Lower leg skin (tissue), 3 donors: ENCODE measurements at regions not wholly inside any gene's neighbourhood (a gene's known extent, or its start where the extent isn't known, plus 50 kb on each side); places are given as distances from the start of the nearest gene placed in this dataset.

Source experiments
- POLR2A ChIP-seq, 2 donors: fragments of 450-650 bp; IDR thresholded peaks; one replicate each; pipeline ENCODE4 v1.6.1; 2016 to 2017; ENCODE audit warnings: antibody characterized with exemption in 2 of 2, mild to moderate bottlenecking in 1 of 2, moderate library complexity in 1 of 2
- TF ChIP-seq, protein P1 (sequence below), 3 donors: fragments of 450-650 bp; IDR thresholded peaks; one replicate each; pipeline ENCODE4 v1.5.1; 2016; ENCODE audit warnings: antibody characterized with exemption in 3 of 3, mild to moderate bottlenecking in 3 of 3, moderate library complexity in 2 of 3

DNA sequence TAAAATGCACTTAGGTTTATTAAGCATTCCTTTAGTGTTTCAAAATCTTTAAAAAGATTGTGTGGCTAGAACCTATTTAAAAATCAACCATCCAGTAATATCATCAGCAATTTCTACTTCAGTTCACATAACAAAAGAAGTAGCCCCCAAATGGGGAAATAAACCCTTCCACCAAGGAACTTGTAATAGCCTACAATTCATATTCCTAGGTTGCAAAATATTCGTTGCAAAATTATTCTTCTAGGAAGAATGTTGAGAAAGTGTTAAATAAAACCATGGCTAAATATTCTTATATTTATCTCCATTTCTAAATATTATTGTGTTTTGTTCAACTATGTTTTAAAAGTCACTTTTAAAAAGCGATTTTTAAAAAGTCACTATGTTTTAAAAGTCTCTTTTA is 177.9 kb upstream of the PRLR start:
- TF ChIP-seq, protein P1, sequence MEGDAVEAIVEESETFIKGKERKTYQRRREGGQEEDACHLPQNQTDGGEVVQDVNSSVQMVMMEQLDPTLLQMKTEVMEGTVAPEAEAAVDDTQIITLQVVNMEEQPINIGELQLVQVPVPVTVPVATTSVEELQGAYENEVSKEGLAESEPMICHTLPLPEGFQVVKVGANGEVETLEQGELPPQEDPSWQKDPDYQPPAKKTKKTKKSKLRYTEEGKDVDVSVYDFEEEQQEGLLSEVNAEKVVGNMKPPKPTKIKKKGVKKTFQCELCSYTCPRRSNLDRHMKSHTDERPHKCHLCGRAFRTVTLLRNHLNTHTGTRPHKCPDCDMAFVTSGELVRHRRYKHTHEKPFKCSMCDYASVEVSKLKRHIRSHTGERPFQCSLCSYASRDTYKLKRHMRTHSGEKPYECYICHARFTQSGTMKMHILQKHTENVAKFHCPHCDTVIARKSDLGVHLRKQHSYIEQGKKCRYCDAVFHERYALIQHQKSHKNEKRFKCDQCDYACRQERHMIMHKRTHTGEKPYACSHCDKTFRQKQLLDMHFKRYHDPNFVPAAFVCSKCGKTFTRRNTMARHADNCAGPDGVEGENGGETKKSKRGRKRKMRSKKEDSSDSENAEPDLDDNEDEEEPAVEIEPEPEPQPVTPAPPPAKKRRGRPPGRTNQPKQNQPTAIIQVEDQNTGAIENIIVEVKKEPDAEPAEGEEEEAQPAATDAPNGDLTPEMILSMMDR (IDR thresholded peaks at IDR 0.05), result no peak
- no peak for TF ChIP-seq POLR2A (IDR thresholded peaks at IDR 0.05)
